ENCODE measurements at regions not wholly inside any gene's neighbourhood (a gene's known extent, or its start where the extent isn't known, plus 50 kb on each side); places are given as distances from the start of the nearest gene placed in this dataset.

- TF ChIP-seq CTCF (IDR thresholded peaks at IDR 0.05) (no peak), POLR2A (IDR thresholded peaks at IDR 0.05) (no peak), EP300 (IDR thresholded peaks at IDR 0.05) (no peak), POLR2AphosphoS5 (IDR thresholded peaks at IDR 0.05) (no peak)
Observed at GRCh38 chr2:187876554-187876953, 322.3 kb upstream of the TFPI start.

All from stomach (tissue), 4 donors.